ENCODE measurements at regions not wholly inside any gene's neighbourhood (a gene's known extent, or its start where the extent isn't known, plus 50 kb on each side); places are given as distances from the start of the nearest gene placed in this dataset.

DNA sequence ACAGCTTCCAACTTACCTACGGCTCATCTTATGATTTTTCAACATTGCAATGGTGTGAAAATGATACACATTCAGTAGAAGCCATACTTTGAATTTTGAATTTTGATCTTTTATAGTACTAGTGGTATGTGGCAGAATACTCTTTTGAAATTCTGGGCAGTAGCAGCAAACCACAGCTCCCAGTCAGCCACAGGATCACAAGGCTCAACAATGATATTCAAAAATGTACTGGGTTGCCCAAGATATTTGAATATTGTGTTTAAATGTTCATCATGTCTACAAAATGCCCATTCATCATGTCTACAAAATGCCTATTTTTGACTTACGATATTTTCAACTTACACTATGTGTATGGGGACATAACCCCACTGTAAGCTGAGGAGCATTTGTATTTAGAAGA is 81.3 kb upstream of the PRR16 start:
- intact Hi-C loops (cut with DNase I; ENCODE audit: low total_unique reads): no loop called here
- H3K9me3 ChIP-seq: no peaks in the 10 kb centered on the region

DNA sequence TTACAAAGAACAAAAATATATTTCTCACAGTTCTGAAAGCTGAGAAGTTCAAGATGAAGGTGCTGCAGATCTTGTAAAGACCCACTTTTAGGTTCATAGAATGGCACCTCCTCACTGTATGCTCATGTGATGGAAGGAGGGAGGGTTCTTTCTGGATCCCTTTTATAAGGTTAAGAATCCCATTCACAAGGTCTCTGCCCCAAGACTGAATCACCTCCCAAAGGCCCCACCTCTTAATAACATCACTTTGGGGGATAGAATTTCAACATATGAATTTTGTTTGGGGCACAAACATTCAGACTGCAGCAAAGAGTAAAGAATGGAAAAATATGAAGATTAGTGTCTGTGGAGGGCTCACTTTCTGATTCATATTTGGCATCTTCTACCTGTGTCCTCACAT is 77.1 kb upstream of the PRR16 start:
- TF ChIP-seq POLR2A (IDR thresholded peaks at IDR 0.05): no peak
- TF ChIP-seq, protein P1, sequence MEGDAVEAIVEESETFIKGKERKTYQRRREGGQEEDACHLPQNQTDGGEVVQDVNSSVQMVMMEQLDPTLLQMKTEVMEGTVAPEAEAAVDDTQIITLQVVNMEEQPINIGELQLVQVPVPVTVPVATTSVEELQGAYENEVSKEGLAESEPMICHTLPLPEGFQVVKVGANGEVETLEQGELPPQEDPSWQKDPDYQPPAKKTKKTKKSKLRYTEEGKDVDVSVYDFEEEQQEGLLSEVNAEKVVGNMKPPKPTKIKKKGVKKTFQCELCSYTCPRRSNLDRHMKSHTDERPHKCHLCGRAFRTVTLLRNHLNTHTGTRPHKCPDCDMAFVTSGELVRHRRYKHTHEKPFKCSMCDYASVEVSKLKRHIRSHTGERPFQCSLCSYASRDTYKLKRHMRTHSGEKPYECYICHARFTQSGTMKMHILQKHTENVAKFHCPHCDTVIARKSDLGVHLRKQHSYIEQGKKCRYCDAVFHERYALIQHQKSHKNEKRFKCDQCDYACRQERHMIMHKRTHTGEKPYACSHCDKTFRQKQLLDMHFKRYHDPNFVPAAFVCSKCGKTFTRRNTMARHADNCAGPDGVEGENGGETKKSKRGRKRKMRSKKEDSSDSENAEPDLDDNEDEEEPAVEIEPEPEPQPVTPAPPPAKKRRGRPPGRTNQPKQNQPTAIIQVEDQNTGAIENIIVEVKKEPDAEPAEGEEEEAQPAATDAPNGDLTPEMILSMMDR (IDR thresholded peaks at IDR 0.05): no peak
- H3K9me3 ChIP-seq: no peaks in the 10 kb centered on the region
- no peak for DNase-seq
- peaks cover 0 to 4% of the 10 kb centered on the region in 2 donors for H3K36me3 ChIP-seq
- intact Hi-C loops (cut with DNase I; ENCODE audit: low total_unique reads): no loop called here
- no peak overlapping the region for H3K4me3 ChIP-seq
- no peaks in the 10 kb centered on the region for H3K4me1 ChIP-seq
- H3K27ac ChIP-seq: peak overlapping the region; percentile 38
- no peaks in the 10 kb centered on the region for H3K27me3 ChIP-seq

More for the DNA sequence above, 81.3 kb upstream of the PRR16 start:
- H3K4me1 ChIP-seq: no peaks in the 10 kb centered on the region
- peaks cover 0 to 4% of the 10 kb centered on the region in 2 donors for H3K36me3 ChIP-seq
- H3K27ac ChIP-seq: no peak overlapping the region
- TF ChIP-seq, protein P1 (IDR thresholded peaks at IDR 0.05): no peak
- no peak for TF ChIP-seq POLR2A (IDR thresholded peaks at IDR 0.05)
- H3K4me3 ChIP-seq: no peak overlapping the region
- H3K27me3 ChIP-seq: no peaks in the 10 kb centered on the region
- no peak for DNase-seq

DNA sequence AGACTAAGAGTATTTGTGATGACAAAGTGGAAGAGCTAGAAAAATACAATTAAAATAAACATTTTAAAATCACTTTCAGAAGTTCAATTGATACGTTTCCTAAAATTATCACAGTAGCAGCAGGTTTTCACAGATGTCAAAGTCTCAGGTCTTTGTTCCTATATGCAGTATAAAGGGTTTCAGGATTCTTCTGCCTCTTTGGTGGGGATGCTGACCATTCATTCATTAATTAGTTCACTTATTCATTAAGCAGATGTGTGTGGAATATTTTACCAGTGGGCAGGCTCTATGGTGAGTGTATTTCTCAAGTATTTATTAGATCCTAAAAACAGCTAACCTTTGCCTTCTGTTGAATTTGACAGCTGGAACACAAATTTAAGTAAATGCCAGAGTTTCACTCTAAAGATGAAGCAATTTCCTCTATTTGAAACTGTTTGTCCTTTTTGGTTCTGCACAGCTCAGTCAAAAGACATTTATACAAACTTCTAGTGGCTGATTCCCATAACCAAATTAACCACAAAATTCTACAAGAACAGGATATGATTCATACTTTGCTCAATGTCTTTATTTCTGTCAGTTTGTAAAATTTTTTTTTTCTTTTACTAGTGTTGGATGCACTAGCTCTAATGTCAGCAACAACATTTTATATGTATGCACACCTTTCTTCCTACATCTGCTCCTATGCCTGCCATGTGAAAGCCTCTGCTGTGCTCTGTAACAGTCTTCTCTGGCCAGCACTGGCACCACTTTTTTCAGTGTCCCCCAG is 75.9 kb upstream of the PRR16 start:
- intact Hi-C loops (cut with DNase I; ENCODE audit: low total_unique reads): no loop called here
- peaks cover 0 to 4% of the 10 kb centered on the region in 2 donors for H3K36me3 ChIP-seq
- H3K4me1 ChIP-seq: no peaks in the 10 kb centered on the region
- no peaks in the 10 kb centered on the region for H3K27me3 ChIP-seq
- H3K27ac ChIP-seq: peak overlapping the region; percentile 38
- no peak overlapping the region for H3K4me3 ChIP-seq
- no peak for DNase-seq
- H3K9me3 ChIP-seq: no peaks in the 10 kb centered on the region
- TF ChIP-seq, protein P1 (IDR thresholded peaks at IDR 0.05): no peak
- TF ChIP-seq POLR2A (IDR thresholded peaks at IDR 0.05): no peak

DNA sequence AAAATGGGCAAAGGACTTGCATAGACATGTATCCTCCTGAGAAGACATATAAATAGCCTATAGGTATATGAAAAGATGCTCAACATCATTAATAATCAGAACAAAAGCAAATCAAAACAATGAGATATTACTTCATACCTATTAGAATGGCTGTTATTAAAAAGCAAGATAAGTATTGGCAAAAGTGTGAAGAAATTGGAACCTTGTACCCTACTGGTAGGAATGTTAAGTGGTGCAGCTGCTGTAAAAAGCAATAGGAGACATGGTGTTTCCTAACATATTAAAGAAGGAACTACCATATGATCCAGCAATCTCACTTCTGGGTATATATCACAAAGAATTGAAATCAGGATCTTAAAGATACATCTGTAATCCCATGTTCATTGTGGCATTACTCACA is 69.8 kb upstream of the PRR16 start:
- Histone ChIP-seq H3K4me1 (no peaks in the 10 kb centered on the region), H3K27me3 (no peaks in the 10 kb centered on the region), H3K27ac (no peak overlapping the region), H3K9me3 (no peaks in the 10 kb centered on the region), H3K36me3 (no peaks in the 10 kb centered on the region), H3K4me3 (no peak overlapping the region)
- DNase-seq: no peak
- intact Hi-C loops (cut with DNase I; ENCODE audit: low total_unique reads): no loop called here
- TF ChIP-seq, protein P1 (IDR thresholded peaks at IDR 0.05): no peak
- no peak for TF ChIP-seq POLR2A (IDR thresholded peaks at IDR 0.05)

DNA sequence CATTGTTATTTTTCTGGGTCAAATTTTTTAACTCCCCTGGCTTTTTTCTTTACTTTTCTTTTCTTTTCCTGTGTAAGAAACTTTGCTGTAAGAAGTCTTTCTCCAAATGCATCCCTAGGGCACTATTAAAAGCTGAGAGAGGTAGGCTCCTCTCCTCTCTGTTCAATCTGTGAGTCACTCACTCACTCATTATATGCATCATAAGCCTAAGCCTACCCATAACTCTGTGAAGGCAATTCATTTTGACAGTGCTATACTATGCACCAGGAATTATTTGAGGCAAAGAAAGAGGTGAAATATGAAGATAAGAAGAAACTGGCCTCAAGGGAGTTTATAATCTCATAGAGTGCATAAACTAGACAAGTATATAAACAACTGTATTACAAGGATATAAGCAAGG is 67.9 kb upstream of the PRR16 start:
- Histone ChIP-seq H3K9me3 (no peaks in the 10 kb centered on the region), H3K36me3 (no peaks in the 10 kb centered on the region), H3K4me3 (no peak overlapping the region), H3K27ac (no peak overlapping the region), H3K27me3 (no peaks in the 10 kb centered on the region), H3K4me1 (no peaks in the 10 kb centered on the region)
- TF ChIP-seq, protein P1 (IDR thresholded peaks at IDR 0.05): no peak
- no peak for TF ChIP-seq POLR2A (IDR thresholded peaks at IDR 0.05)
- intact Hi-C loops (cut with DNase I; ENCODE audit: low total_unique reads): no loop called here
- no peak for DNase-seq

Measured in uterus (tissue), 3 donors.